NCI-H510A treated with DMSO at 0.1 percent for 48 hours (cell line): ENCODE measurements at regions not wholly inside any gene's neighbourhood (a gene's known extent, or its start where the extent isn't known, plus 50 kb on each side); places are given as distances from the start of the nearest gene placed in this dataset.
"Not testable (repeated sequence)": the region's sequence is repeated elsewhere in the genome, so short reads cannot be mapped to it uniquely, and the experiment has no call there.

ENCODE experiments used
- DNase-seq: peaks from one replicate; lab custom pipeline; 2025; lab: John Stamatoyannopoulos, UW

GRCh38 chr2:147013696-147014392 is 831.0 kb upstream of the ACVR2A start:
- DNase-seq: no peak

GRCh38 chr2:147008481-147008880 is 836.3 kb upstream of the ACVR2A start:
- DNase-seq: no peak

DNA sequence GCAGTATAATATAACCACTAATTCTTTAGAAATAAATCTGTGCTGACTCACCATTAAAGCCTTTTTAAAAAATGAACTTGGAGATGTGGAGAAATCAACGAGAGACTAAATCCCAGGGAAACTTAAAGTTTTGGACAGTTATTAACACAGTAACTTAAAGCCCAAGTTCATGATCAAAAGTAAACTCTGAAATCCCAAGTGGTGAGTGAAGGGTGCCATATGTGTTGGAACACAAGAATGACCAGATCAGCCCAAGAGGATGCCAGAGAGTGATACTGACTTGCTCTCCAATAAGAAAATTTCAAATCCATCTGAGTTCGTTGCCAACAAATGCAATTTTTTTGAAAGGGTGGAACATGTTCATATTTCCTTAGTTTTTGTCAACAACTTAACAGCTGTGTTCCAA is 838.1 kb upstream of the ACVR2A start:
- no peak for DNase-seq

GRCh38 chr2:147003081-147003480 is 841.7 kb upstream of the ACVR2A start:
- no peak for DNase-seq

DNA sequence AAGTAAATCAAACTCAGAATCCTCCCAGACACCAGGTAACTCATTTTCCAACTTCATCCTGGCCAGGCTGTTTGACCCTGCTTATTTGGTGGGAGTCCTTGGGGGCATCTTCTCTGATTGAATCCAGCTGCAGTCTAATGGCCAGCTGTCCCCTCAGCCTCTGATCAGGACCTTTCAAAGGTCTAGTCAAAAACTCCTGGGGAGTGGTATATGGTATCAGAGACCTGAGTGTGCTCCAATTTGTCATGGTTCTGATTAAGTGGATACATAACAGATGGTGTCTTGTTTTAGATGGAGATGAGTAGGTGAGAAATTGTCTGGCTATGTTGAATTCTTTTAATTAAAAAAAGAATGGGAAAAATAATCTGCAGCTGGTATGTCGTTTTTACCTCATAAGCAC is 842.6 kb upstream of the ACVR2A start:
- no peak for DNase-seq

DNA sequence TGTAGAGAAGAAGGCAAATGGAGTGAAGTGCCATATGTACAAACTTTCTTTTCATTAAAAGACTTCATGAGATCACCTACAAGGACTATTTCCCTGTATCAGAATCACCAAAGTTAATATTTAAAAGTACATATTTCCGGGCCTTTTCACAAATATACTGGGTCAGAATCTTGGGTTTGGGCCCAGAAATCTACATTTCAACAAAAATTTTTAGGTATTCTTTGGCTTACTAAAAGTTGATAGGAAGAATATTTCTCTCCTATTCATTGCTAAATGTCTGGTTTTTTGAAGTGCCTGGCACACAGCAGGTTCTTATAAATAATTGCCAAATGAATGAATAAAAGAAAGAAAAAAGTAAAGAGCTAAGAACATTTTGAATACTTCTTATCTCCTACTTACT is 843.8 kb upstream of the ACVR2A start:
- no peak for DNase-seq

- not testable (repeated sequence) for DNase-seq
These were observed 844.7 kb upstream of the ACVR2A start for GRCh38 chr2:147000151-147000550.

GRCh38 chr2:146997945-146998344 is 846.9 kb upstream of the ACVR2A start:
- DNase-seq: no peak

DNA sequence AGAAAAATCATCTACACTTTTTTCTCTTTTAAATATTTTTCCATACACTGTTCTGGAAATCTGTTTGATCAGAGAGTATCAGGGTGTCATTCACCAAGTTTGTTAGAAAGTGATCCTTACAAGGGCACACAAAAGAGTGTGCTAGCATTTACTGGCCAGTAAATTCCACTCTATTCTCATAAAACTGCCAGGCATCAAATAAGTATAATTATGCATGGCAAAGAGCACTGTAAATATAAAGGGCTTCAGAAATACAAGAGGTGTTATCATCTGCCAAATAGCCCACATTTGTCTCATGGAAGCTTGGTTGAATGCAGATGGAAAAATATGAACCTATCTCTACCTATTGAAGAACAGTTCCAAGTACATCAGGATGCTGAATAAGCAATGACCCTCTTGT is 847.3 kb upstream of the ACVR2A start:
- DNase-seq: no peak

DNA sequence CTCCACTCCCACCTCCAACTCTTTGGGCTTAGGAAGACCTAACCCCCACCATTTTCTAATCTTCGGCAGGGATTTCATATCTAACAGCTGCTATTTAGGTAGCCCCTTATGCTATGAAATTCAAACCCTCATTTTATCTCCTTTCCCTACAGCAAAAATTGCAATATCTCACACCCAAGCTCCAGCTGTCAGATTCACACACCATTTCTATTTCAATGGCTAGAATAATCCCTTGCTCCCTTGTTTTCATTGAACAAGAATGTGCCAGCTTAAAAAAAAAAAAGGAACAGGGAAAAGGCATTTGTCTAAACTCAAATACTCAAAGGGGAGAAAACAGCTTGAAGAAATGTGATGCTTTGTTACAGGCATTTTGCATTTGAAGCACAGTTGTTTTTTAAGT is 850.6 kb upstream of the ACVR2A start:
- DNase-seq: no peak

DNA sequence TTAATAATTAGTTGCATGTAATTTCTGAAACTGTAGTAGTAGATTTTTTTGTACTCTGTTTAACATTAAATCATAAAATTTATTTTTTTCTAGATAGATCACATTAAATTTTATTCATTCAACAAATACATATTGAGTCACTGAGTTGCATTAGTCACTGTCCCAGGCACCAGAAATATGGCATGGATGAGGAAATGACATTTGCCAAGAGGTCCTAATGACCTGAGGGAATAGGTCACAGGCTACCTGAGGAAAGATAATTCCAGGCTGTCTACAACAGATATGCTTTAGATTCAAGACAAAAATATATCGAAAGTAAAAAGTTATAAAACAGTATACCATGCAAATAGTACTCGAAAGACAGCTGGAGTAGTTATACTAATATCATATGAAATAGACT is 852.4 kb upstream of the ACVR2A start:
- no peak for DNase-seq

- DNase-seq: no peak
These were observed 852.8 kb upstream of the ACVR2A start for GRCh38 chr2:146992057-146992456.

GRCh38 chr2:146990311-146991054 is 854.3 kb upstream of the ACVR2A start:
- no peak for DNase-seq

DNA sequence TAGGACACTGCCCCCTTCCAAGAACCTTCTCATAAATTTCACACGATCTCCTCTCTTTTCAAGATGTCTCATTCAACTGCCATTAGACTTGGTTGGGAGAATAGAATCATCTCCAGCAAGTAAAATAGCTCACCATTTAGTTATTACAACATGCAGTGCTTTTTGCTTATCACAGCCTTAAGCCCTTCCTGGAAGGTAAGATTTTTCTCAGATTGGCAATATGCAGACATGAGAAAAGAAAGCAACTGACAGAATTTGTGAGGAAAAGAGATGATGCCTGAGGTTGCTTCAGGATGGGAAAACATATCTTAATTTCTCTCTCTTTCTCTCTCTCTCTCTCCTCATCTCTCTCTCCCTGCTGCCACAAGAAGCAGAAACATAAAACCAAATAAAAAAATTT is 855.1 kb upstream of the ACVR2A start:
- no peak for DNase-seq

GRCh38 chr2:146987996-146988395 is 856.8 kb upstream of the ACVR2A start:
- DNase-seq: no peak

GRCh38 chr2:146986161-146986560 is 858.7 kb upstream of the ACVR2A start:
- no peak for DNase-seq

DNA sequence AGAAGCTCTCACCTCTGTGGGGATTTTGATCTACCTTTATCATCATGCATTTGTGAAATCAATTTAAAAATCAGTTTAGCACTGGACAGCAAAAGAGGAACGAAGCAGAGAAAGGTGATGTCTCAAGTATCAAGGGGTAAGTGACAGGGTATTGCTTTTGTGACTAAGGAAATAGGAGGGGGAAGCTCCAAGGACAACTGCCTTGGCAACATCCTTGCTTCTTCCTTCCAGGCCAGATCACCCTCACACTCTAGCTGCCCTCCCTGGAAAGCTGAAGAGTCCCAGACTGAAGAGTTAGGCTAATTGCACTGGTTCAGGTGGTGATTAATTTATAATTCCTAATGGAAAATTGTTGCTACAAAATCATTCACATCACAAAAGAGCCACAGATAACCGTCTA is 859.1 kb upstream of the ACVR2A start:
- no peak for DNase-seq

DNA sequence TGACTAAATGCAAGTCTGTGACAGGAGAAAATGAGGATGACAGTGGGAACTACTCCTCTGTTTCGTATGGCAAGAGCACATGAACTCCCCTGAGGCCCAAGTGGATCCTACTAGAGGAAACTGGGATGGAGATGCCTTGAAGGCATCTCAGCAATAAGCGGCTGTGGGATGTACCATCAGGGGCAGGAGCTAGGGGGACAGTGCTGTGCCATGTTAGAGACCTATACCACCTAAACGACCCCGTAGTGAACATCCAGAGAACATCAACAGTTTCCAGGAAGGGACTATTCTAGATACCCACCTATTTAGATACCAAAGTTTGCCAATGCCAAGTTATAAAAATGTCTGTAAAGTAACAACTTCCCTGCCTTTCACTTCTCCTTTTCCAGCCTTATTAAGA is 860.8 kb upstream of the ACVR2A start:
- DNase-seq: no peak

GRCh38 chr2:146982393-146982846 is 862.4 kb upstream of the ACVR2A start:
- DNase-seq: no peak

DNA sequence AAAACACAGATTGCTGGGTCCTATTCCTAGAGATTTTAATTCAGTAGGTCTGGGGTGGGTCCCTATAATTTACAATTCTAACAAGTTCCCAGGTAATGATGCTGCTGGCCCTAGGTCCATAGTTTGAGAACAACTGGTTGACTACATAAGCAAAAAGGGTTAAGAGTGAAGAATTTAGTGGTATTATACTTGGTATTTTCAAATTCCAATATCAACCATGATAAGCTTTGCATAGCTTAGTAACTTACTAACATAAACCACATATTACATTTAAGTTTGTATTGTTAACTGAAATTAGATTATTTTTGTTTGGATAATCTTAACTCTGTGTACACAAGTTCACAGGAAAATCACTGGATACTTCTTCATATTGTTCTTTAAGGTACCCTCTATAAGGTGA is 862.9 kb upstream of the ACVR2A start:
- DNase-seq: no peak

DNA sequence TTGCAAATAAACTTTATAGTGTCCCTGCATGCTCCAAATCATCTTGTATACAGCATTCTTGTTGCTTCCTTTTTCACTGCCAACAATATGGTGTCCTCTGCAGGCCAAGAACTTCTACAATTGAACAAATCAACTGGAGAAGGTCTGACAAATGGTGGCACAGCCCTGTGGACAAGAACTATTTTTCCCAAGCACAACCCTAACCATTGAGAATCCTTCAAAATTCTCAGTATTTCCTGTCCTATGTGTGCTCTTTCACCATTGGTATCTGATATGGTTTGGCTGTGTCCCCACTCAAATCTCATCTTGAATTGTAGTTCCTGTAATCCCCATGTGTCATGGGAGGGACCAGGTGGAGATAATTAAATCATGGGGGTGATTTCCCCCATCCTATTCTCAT is 865.1 kb upstream of the ACVR2A start:
- DNase-seq: no peak

- no peak for DNase-seq
These were observed 866.0 kb upstream of the ACVR2A start for GRCh38 chr2:146978577-146979555.
